PC-3 (cell line): ENCODE measurements at regions not wholly inside any gene's neighbourhood (a gene's known extent, or its start where the extent isn't known, plus 50 kb on each side); places are given as distances from the start of the nearest gene placed in this dataset.

Source experiments
- ATAC-seq: fragments of 200-7000 bp; cut with Tn5 transposase; 2 replicates; pipeline ENCODE4 v1.9.1; 2020; ENCODE audit warnings: mild to moderate bottlenecking, moderate library complexity
- BruUV-seq: library from RNA; stranded (reverse); fragments of 400-500 nt; replicated peaks from 2 replicates; lab custom pipeline; 2021; lab: Mats Ljungman, UMichigan
- CTCF ChIA-PET: fragments of 300-600 bp; sonication (Branson Sonifier 250); formaldehyde crosslinking; loops from one replicate; lab custom pipeline; 2022; ENCODE audit warnings: antibody characterized with exemption; lab: Charles Lee
- POLR2A ChIA-PET: fragments of 300-600 bp; sonication (Branson Sonifier 250); formaldehyde crosslinking; loops from one replicate; lab custom pipeline; 2022; ENCODE audit warnings: antibody characterized with exemption; ENCODE audit not compliant: unreplicated experiment; lab: Charles Lee
- DNase-seq: peaks from one replicate; pipeline ENCODE4 v3.0.0-alpha.2; 2015
- H2AFZ ChIP-seq: fragments of 300-600 bp; sonication (generic); 2 replicates; pipeline ENCODE4 v1.6.0; 2016; ENCODE audit warnings: antibody characterized with exemption, low read length
- H3F3A ChIP-seq: fragments of 300-600 bp; sonication (generic); one replicate; pipeline ENCODE4 v1.6.0; 2017; ENCODE audit warnings: antibody characterized with exemption, low read length, control low read depth, mild to moderate bottlenecking; ENCODE audit not compliant: unreplicated experiment
- H3K27ac ChIP-seq: fragments of 300-600 bp; sonication (generic); 2 replicates; pipeline ENCODE4 v1.5.1; 2016; ENCODE audit warnings: mild to moderate bottlenecking, low read length
- H3K27me3 ChIP-seq: fragments of 300-600 bp; sonication (generic); 2 replicates; pipeline ENCODE4 v1.6.1; 2016; ENCODE audit warnings: low read length, mixed read lengths
- H3K36me3 ChIP-seq: fragments of 300-600 bp; sonication (generic); 2 replicates; pipeline ENCODE4 v1.6.1; 2016; ENCODE audit warnings: low read depth, mixed run types, low read length, mixed read lengths
- H3K4me1 ChIP-seq: fragments of 300-600 bp; sonication (generic); 2 replicates; pipeline ENCODE4 v1.5.1; 2016; ENCODE audit warnings: low read length; ENCODE audit not compliant: insufficient read depth
- H3K4me2 ChIP-seq: fragments of 300-600 bp; sonication (generic); 2 replicates; pipeline ENCODE4 v1.6.0; 2016; ENCODE audit warnings: low read length
- H3K4me3 ChIP-seq: fragments of 300-600 bp; sonication (generic); 2 replicates; pipeline ENCODE4 v1.5.1; 2016; ENCODE audit warnings: mild to moderate bottlenecking, low read length, mixed read lengths
- H3K79me2 ChIP-seq: fragments of 300-600 bp; sonication (generic); 2 replicates; pipeline ENCODE4 v1.6.1; 2017; ENCODE audit warnings: low read length, mixed read lengths
- H3K9ac ChIP-seq: fragments of 300-600 bp; sonication (generic); 2 replicates; pipeline ENCODE4 v1.6.0; 2016; ENCODE audit warnings: mild to moderate bottlenecking, low read length
- H3K9me2 ChIP-seq: fragments of 300-600 bp; sonication (generic); replicated peaks from 2 replicates; pipeline ENCODE4 v1.6.1; 2016; ENCODE audit warnings: mixed run types, low read length, mixed read lengths
- H3K9me3 ChIP-seq: fragments of 300-600 bp; sonication (generic); 2 replicates; pipeline ENCODE4 v1.6.1; 2016; ENCODE audit warnings: low read length, mixed read lengths
- H4K20me1 ChIP-seq: fragments of 300-600 bp; sonication (generic); 2 replicates; pipeline ENCODE4 v1.6.1; 2016; ENCODE audit warnings: low read length, mixed read lengths
- CTCF ChIP-seq: fragments of 300-600 bp; sonication (generic); conservative IDR thresholded peaks from 2 replicates; pipeline ENCODE4 v1.5.1; 2017; ENCODE audit warnings: antibody characterized with exemption, low read depth, mild to moderate bottlenecking, low read length
- EZH2 ChIP-seq: fragments of 300-600 bp; sonication (generic); IDR thresholded peaks from one replicate; pipeline ENCODE4 v1.6.1; 2017; ENCODE audit warnings: antibody characterized with exemption, mild to moderate bottlenecking, low read length; ENCODE audit not compliant: unreplicated experiment
- EZH2phosphoT487 ChIP-seq: fragments of 300-600 bp; sonication (generic); IDR thresholded peaks from 2 replicates; pipeline ENCODE4 v1.6.1; 2018; ENCODE audit warnings: mild to moderate bottlenecking, antibody characterized with exemption, low read length, borderline replicate concordance
- intact Hi-C: fragments of 100-400 bp; cut with micrococcal nuclease; formaldehyde crosslinking; loops from 2 replicates; pipeline ENCODE4 v1.9.0; 2023

DNA sequence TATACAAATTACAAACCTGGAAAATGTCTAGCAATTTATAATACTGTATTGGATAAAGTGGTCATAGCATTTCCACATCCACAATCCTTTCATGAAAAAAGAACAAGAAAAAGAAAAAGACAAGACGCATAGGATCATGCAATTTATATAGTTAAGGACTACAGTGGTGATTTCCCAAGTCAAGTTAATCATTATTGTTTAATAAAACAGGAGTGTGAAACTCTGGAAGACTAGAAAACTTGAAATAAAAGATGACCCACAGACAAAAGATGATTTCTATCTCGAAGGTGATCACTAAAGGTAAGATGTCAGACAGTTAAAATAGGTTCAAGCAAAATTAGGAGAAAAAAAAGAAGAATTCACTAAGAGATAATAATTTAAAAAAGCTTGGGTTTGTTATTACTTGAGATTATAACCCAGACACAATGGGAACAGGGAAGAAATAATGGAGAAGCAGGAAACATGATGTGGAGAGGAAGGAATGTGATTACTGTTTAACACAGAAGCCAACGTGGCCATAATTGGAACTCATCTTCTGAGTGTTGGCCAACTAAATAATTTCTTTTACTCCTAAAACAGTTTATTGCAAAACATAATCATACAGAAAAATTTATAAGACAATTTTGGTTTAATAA, 441.2 kb upstream of the ANO3 start:
- H3K27me3 ChIP-seq: no peaks in the 10 kb centered on the region
- H3F3A ChIP-seq: no peaks in the 10 kb centered on the region
- ChIA-PET POLR2A (no interaction called here), CTCF (no interaction called here)
- no peaks in the 10 kb centered on the region for H4K20me1 ChIP-seq
- H3K9me2 ChIP-seq: no peaks in the 10 kb centered on the region
- no peaks in the 10 kb centered on the region for H3K36me3 ChIP-seq
- no TSS peak for BruUV-seq
- no peaks in the 10 kb centered on the region for H3K4me1 ChIP-seq
- H3K4me2 ChIP-seq: no peak overlapping the region
- intact Hi-C loops: no loop called here
- TF ChIP-seq CTCF (no peak), EZH2phosphoT487 (no peak), EZH2 (no peak)
- H3K79me2 ChIP-seq: no peaks in the 10 kb centered on the region
- H3K9me3 ChIP-seq: no peaks in the 10 kb centered on the region
- DNase-seq (no peak), ATAC-seq (no peak)
- H3K4me3 ChIP-seq: no peak overlapping the region
- H2AFZ ChIP-seq: no peak overlapping the region
- H3K9ac ChIP-seq: no peak overlapping the region
- no peak overlapping the region for H3K27ac ChIP-seq

DNA sequence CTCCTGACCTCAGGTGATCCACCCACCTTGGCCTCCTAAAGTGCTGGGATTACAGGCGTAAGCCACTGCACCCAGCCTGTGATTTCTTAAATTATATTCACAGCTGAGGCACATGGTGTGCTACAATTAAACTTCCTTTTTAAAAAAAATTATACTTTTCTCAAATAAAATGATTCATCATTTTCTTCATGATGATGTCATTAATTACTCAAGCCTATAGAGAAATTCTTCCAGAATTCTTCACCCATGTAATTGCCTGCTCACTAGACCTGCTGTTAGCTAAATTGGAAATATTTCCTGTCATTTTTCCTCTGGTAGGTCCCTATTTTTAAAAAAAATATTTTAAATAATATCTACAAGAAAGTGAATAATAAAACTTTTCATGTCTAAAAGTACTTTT, 440.0 kb upstream of the ANO3 start:
- Histone ChIP-seq H3K4me3 (no peak overlapping the region), H3F3A (no peaks in the 10 kb centered on the region), H3K9me2 (no peaks in the 10 kb centered on the region), H3K4me2 (no peak overlapping the region), H2AFZ (no peak overlapping the region), H3K27ac (no peak overlapping the region), H3K4me1 (no peaks in the 10 kb centered on the region), H3K27me3 (no peaks in the 10 kb centered on the region), H3K79me2 (no peaks in the 10 kb centered on the region), H3K9ac (no peak overlapping the region), H3K9me3 (no peaks in the 10 kb centered on the region), H3K36me3 (no peaks in the 10 kb centered on the region), H4K20me1 (no peaks in the 10 kb centered on the region)
- TF ChIP-seq EZH2 (no peak), CTCF (no peak), EZH2phosphoT487 (no peak)
- ATAC-seq (no peak), DNase-seq (no peak)
- POLR2A ChIA-PET: no interaction called here
- CTCF ChIA-PET: no interaction called here
- intact Hi-C loops: no loop called here
- no TSS peak for BruUV-seq

DNA sequence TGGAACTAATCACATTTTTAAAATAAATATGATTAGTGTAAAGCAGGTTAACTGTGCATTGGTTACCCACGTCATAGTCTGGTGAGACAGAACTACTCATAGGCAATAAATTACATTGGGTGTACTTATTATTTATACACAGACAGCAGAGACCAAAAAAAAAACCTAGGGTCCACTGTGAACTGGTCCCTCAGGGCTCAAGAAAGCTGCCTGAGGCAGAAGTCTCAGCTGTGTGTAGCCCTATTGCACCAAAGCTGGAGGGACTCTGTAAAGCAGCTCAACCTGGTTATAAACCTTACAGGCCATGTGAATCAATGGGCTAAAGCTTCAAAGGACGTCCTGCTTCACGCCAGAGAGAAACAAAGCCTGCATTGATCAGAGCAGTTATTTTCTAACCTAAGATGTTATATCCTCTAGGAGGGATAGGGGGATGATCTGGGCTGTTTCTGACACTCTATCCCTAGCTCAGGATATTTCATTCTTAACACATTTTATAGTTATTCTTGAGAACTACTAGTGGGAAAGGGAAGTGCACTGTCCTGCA, 432.2 kb upstream of the ANO3 start:
- H3K9me3 ChIP-seq: no peaks in the 10 kb centered on the region
- no peaks in the 10 kb centered on the region for H4K20me1 ChIP-seq
- H3K4me2 ChIP-seq: no peak overlapping the region
- intact Hi-C loops: no loop called here
- H3K4me1 ChIP-seq: no peaks in the 10 kb centered on the region
- TF ChIP-seq EZH2phosphoT487 (no peak), EZH2 (no peak), CTCF (no peak)
- no peaks in the 10 kb centered on the region for H3K27me3 ChIP-seq
- no peaks in the 10 kb centered on the region for H3F3A ChIP-seq
- POLR2A ChIA-PET: no interaction called here
- H3K4me3 ChIP-seq: no peak overlapping the region
- CTCF ChIA-PET: no interaction called here
- H3K27ac ChIP-seq: peak overlapping the region; percentile 65
- H3K9me2 ChIP-seq: no peaks in the 10 kb centered on the region
- no peak overlapping the region for H2AFZ ChIP-seq
- no peaks in the 10 kb centered on the region for H3K36me3 ChIP-seq
- DNase-seq: no peak
- no TSS peak for BruUV-seq
- peak; percentile 52 for ATAC-seq
- H3K9ac ChIP-seq: peak overlapping the region; percentile 27; the same call in 1 of the 2 replicates
- no peaks in the 10 kb centered on the region for H3K79me2 ChIP-seq
